Neural cell (in vitro differentiated cells): ENCODE measurements at regions not wholly inside any gene's neighbourhood (a gene's known extent, or its start where the extent isn't known, plus 50 kb on each side); places are given as distances from the start of the nearest gene placed in this dataset.
"Not testable (repeated sequence)": the region's sequence is repeated elsewhere in the genome, so short reads cannot be mapped to it uniquely, and the experiment has no call there.

ENCODE experiments used
- H2AFZ ChIP-seq: fragments of 200-600, 300-800 bp; sonication (generic), shearing (Covaris generic); 2 replicates; pipeline ENCODE4 v1.6.0; 2014; ENCODE audit warnings: low read depth, mild to moderate bottlenecking, antibody characterized with exemption, low read length, moderate library complexity
- H3F3A ChIP-seq: fragments of 200-600 bp; shearing (Covaris generic); 2 replicates; pipeline ENCODE4 v1.6.1; 2016; ENCODE audit warnings: mild to moderate bottlenecking, moderate library complexity, mixed read lengths, antibody characterized with exemption, low read length; ENCODE audit not compliant: insufficient read depth, poor library complexity, severe bottlenecking
- H3K27ac ChIP-seq: fragments of 200-600, 300-800 bp; sonication (generic), shearing (Covaris generic); 2 replicates; pipeline ENCODE4 v1.5.1; 2014; ENCODE audit warnings: mild to moderate bottlenecking, low read length, moderate library complexity
- H3K27me3 ChIP-seq: fragments of 300-800, 200-600 bp; sonication (generic), shearing (Covaris generic); 2 replicates; pipeline ENCODE4 v1.6.0; 2014; ENCODE audit warnings: mild to moderate bottlenecking, low read depth, low read length, moderate library complexity; ENCODE audit not compliant: insufficient read depth
- H3K36me3 ChIP-seq: fragments of 300-800, 200-600 bp; sonication (generic), shearing (Covaris generic); 2 replicates; pipeline ENCODE4 v1.5.1; 2014; ENCODE audit warnings: mild to moderate bottlenecking, antibody characterized with exemption, low read length, moderate library complexity; ENCODE audit not compliant: insufficient read depth
- H3K4me2 ChIP-seq: fragments of 300-800, 200-600 bp; sonication (generic), shearing (Covaris generic); 2 replicates; pipeline ENCODE4 v1.6.0; 2014; ENCODE audit warnings: mild to moderate bottlenecking, low read length
- H3K4me3 ChIP-seq: fragments of 300-800, 200-600 bp; sonication (generic), shearing (Covaris generic); 2 replicates; pipeline ENCODE4 v1.5.1; 2014; ENCODE audit warnings: mild to moderate bottlenecking, low read length, moderate library complexity
- H3K79me2 ChIP-seq: fragments of 200-600 bp; shearing (Covaris generic); replicated peaks from 2 replicates; pipeline ENCODE4 v1.6.0; 2014; ENCODE audit warnings: mild to moderate bottlenecking, low read length, moderate library complexity; ENCODE audit not compliant: insufficient read depth
- H3K9ac ChIP-seq: fragments of 300-800, 200-600 bp; sonication (generic), shearing (Covaris generic); 2 replicates; pipeline ENCODE4 v1.6.1; 2016; ENCODE audit warnings: mild to moderate bottlenecking, low read length, mixed read lengths
- H3K9me2 ChIP-seq: fragments of 200-600 bp; shearing (Covaris generic); 2 replicates; pipeline ENCODE4 v1.6.1; 2016; ENCODE audit warnings: mild to moderate bottlenecking, low read length, mixed read lengths; ENCODE audit not compliant: insufficient read depth
- H3K9me3 ChIP-seq: fragments of 200-600, 300-800 bp; sonication (generic), shearing (Covaris generic); 2 replicates; pipeline ENCODE4 v1.6.1; 2016; ENCODE audit warnings: mild to moderate bottlenecking, mixed run types, low read length, moderate library complexity, mixed read lengths
- H4K20me1 ChIP-seq: fragments of 200-600 bp; shearing (Covaris generic); 2 replicates; pipeline ENCODE4 v1.6.1; 2016; ENCODE audit warnings: mild to moderate bottlenecking, mixed run types; ENCODE audit not compliant: insufficient read depth
- EP300 ChIP-seq: fragments of 450-650 bp; conservative IDR thresholded peaks from 2 replicates; pipeline ENCODE4 v1.6.1; 2014; ENCODE audit warnings: antibody characterized with exemption, mild to moderate bottlenecking, moderate library complexity; ENCODE audit not compliant: poor library complexity, severe bottlenecking
- EZH2 ChIP-seq: fragments of 200-600, 300-800 bp; shearing (Covaris generic), sonication (generic); IDR thresholded peaks from 2 replicates; pipeline ENCODE4 v1.6.1; 2014; ENCODE audit warnings: antibody characterized with exemption, low read length, borderline replicate concordance, mild to moderate bottlenecking; ENCODE audit not compliant: insufficient read depth, poor library complexity, severe bottlenecking
- MXI1 ChIP-seq: fragments of 450-650 bp; conservative IDR thresholded peaks from 2 replicates; pipeline ENCODE4 v1.6.1; 2014; ENCODE audit warnings: antibody characterized with exemption, mild to moderate bottlenecking; ENCODE audit not compliant: poor library complexity, severe bottlenecking
- POLR2AphosphoS5 ChIP-seq: IDR thresholded peaks from 2 replicates; pipeline ENCODE4 v1.6.1; 2012
- RAD21 ChIP-seq: fragments of 450-650 bp; conservative IDR thresholded peaks from 2 replicates; pipeline ENCODE4 v1.6.1; 2014; ENCODE audit warnings: antibody characterized with exemption, mild to moderate bottlenecking, moderate library complexity
- SMC3 ChIP-seq: fragments of 450-650 bp; conservative IDR thresholded peaks from 2 replicates; pipeline ENCODE4 v1.6.1; 2014; ENCODE audit warnings: antibody characterized with exemption, mild to moderate bottlenecking, moderate library complexity; ENCODE audit not compliant: poor library complexity
- TAF1 ChIP-seq: IDR thresholded peaks from 2 replicates; pipeline ENCODE4 v1.6.1; 2012; ENCODE audit warnings: low read depth
- TF ChIP-seq, protein P1 (sequence below): fragments of 450-650 bp; IDR thresholded peaks from 2 replicates; pipeline ENCODE4 v1.5.1; 2014; ENCODE audit warnings: antibody characterized with exemption, mild to moderate bottlenecking, moderate library complexity; ENCODE audit not compliant: poor library complexity, severe bottlenecking
- TF ChIP-seq, protein P2 (sequence below): IDR thresholded peaks from 2 replicates; pipeline ENCODE4 v1.6.1; 2012; ENCODE audit warnings: borderline replicate concordance

DNA sequence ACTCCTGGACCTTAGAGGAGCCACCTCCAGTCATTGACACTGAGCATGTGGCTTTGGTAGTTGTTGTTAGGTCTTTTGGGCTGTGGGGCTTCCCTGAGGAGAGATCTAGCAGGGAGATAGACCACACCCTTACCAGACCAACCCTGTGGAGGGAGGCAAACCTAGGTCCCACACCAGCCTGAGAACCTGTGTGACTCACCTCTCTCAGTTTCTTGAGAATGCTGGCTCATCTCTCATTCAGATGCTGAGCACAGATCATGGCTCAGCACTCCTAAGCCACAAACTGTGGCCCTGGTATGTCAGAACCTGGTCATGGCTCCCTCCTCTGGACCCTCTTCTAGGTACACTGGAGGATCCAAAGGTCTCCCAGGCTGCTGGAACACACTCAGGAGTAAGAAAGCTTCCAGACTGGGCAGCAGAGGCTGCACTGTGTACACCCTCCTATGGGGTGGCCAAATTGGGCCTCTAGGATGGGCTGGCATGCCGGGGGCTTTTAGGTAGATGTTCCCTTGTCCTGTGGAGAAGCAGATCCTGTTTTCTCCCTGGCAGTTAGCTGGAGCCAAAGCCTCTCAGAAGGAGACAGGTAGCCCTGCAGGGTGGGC, 1294.5 kb downstream of the KHDRBS2 start:
- H3K27me3 ChIP-seq, result no peaks in the 10 kb centered on the region

DNA sequence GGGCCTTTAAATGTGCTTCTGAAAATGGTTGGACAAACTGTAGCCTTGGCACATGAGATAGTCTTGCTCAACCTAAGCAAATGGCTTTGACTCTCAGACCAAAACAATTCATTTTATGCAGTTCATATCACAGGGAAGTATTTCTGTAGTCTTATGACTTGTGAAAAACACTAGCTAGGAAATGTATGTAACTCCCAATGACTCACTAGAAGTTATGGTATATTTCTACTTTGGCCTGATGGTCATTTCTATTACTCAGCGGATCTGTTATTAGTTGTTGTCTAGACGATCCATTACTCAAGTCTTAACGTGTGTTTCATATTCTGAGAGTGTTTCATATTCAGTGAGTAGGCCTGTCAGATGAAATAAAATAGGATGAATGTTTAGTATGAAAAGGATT, 1333.5 kb downstream of the KHDRBS2 start:
- Histone ChIP-seq H3F3A (no peaks in the 10 kb centered on the region), H3K4me2 (no peak overlapping the region), H3K36me3 (no peaks in the 10 kb centered on the region), H3K9me2 (no peaks in the 10 kb centered on the region), H2AFZ (no peak overlapping the region), H3K9me3 (no peaks in the 10 kb centered on the region), H3K79me2 (no peaks in the 10 kb centered on the region), H4K20me1 (no peaks in the 10 kb centered on the region), H3K4me3 (no peak overlapping the region), H3K9ac (no peak overlapping the region), H3K27ac (no peak overlapping the region), H3K27me3 (no peaks in the 10 kb centered on the region)
- no peak for TF ChIP-seq RAD21
- TF ChIP-seq EZH2, result no peak
- no peak for TF ChIP-seq MXI1
- no peak for TF ChIP-seq TAF1
- no peak for TF ChIP-seq EP300
- TF ChIP-seq, protein P1, sequence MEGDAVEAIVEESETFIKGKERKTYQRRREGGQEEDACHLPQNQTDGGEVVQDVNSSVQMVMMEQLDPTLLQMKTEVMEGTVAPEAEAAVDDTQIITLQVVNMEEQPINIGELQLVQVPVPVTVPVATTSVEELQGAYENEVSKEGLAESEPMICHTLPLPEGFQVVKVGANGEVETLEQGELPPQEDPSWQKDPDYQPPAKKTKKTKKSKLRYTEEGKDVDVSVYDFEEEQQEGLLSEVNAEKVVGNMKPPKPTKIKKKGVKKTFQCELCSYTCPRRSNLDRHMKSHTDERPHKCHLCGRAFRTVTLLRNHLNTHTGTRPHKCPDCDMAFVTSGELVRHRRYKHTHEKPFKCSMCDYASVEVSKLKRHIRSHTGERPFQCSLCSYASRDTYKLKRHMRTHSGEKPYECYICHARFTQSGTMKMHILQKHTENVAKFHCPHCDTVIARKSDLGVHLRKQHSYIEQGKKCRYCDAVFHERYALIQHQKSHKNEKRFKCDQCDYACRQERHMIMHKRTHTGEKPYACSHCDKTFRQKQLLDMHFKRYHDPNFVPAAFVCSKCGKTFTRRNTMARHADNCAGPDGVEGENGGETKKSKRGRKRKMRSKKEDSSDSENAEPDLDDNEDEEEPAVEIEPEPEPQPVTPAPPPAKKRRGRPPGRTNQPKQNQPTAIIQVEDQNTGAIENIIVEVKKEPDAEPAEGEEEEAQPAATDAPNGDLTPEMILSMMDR, result no peak
- TF ChIP-seq POLR2AphosphoS5, result no peak
- TF ChIP-seq, protein P2, sequence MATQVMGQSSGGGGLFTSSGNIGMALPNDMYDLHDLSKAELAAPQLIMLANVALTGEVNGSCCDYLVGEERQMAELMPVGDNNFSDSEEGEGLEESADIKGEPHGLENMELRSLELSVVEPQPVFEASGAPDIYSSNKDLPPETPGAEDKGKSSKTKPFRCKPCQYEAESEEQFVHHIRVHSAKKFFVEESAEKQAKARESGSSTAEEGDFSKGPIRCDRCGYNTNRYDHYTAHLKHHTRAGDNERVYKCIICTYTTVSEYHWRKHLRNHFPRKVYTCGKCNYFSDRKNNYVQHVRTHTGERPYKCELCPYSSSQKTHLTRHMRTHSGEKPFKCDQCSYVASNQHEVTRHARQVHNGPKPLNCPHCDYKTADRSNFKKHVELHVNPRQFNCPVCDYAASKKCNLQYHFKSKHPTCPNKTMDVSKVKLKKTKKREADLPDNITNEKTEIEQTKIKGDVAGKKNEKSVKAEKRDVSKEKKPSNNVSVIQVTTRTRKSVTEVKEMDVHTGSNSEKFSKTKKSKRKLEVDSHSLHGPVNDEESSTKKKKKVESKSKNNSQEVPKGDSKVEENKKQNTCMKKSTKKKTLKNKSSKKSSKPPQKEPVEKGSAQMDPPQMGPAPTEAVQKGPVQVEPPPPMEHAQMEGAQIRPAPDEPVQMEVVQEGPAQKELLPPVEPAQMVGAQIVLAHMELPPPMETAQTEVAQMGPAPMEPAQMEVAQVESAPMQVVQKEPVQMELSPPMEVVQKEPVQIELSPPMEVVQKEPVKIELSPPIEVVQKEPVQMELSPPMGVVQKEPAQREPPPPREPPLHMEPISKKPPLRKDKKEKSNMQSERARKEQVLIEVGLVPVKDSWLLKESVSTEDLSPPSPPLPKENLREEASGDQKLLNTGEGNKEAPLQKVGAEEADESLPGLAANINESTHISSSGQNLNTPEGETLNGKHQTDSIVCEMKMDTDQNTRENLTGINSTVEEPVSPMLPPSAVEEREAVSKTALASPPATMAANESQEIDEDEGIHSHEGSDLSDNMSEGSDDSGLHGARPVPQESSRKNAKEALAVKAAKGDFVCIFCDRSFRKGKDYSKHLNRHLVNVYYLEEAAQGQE, result no peak
- TF ChIP-seq SMC3, result no peak

More for the DNA sequence above, 1294.5 kb downstream of the KHDRBS2 start:
- no peak for TF ChIP-seq TAF1
- Histone ChIP-seq H3K9ac (no peak overlapping the region), H3K4me3 (no peak overlapping the region), H2AFZ (no peak overlapping the region), H3K9me3 (no peaks in the 10 kb centered on the region), H3K27ac (no peak overlapping the region), H3F3A (no peaks in the 10 kb centered on the region), H4K20me1 (no peaks in the 10 kb centered on the region), H3K36me3 (no peaks in the 10 kb centered on the region), H3K79me2 (no peaks in the 10 kb centered on the region), H3K9me2 (no peaks in the 10 kb centered on the region), H3K4me2 (no peak overlapping the region)

DNA sequence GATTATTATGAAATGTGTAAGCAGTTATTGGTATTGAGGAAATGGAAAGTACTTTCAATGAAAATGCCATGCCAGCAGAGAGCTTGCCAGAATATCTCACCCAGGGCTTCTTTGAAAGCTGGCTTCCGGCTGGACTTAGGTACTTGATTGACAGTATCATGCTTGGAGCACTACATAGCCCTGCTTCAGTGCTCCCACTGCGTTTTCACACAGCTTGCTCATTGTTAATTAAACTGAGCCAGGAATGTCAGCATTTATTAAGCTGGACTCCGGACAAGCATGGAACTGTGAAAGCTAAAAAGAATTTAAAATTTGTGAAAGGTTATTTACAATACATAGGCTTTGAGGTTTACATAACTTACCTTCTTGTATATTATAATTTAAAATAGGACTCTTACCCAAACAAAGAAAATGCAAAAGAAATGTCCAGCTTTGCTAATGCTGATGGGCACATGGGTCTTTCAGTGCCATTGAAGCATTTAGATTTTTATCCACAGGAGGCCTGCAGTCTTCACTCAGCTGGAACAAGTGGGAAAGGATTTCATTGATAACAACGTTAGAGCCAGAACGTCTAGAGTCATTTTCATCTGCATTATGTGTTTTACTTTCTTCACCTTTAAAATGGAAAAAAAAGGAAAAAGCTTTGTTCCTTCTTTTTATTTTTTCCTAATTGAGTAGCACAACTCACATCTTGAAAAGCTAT, 1335.7 kb downstream of the KHDRBS2 start:
- not testable (repeated sequence) for H3K27ac ChIP-seq, H3K36me3 ChIP-seq, H3K4me2 ChIP-seq, H3K27me3 ChIP-seq, H3K4me3 ChIP-seq, H3F3A ChIP-seq, H4K20me1 ChIP-seq, H3K9me2 ChIP-seq, H3K9me3 ChIP-seq, H2AFZ ChIP-seq, H3K9ac ChIP-seq, H3K79me2 ChIP-seq

DNA sequence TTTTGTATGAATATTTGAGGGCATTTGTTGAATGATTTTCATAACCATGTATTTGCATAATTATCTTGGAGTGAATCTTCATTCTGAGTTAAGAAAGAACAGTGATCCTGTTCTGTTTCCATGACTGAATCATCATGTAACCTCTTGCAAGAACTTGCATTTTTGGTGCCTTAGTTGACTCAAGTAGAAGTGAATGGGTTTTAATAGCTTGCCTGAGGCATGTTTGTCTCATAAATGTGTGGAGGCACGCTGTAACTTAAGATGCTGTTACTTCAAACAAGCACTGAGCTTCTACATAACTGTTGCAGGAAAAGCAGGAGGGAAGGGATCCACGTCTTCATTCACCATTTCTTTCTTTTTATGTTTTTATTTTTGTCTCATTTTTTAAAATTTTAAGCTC, 1338.6 kb downstream of the KHDRBS2 start:
- H2AFZ ChIP-seq, H3K9me3 ChIP-seq, H4K20me1 ChIP-seq, H3K9me2 ChIP-seq, H3K4me2 ChIP-seq, H3K27me3 ChIP-seq, H3K9ac ChIP-seq, H3K36me3 ChIP-seq, H3K27ac ChIP-seq, H3F3A ChIP-seq, H3K4me3 ChIP-seq, H3K79me2 ChIP-seq: not testable (repeated sequence)

DNA sequence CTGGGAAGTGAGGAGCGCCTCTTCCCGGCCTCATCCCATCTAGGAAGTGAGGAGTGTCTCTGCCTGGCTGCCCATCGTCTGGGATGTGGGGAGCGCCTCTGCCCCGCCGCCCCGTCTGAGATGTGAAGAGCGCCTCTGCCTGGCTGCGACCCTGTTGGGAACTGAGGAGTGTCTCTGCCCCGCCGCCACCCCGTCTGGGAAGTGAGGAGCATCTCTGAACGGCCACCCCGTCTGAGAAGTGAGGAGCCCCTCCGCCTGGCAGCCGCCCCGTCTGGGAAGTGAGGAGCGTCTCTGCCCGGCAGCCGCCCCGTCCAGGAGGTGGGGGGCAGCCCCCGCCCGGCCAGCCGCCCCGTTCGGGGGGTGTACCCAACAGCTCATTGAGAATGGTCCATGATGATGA, 1341.2 kb downstream of the KHDRBS2 start:
- not testable (repeated sequence) for H3K4me3 ChIP-seq, H3K9ac ChIP-seq, H3K9me3 ChIP-seq, H3K27ac ChIP-seq, H3K27me3 ChIP-seq, H3K36me3 ChIP-seq, H3K9me2 ChIP-seq, H4K20me1 ChIP-seq, H3K79me2 ChIP-seq, H3K4me2 ChIP-seq, H3F3A ChIP-seq, H2AFZ ChIP-seq
